HUES48 (cell line): ENCODE measurements at regions not wholly inside any gene's neighbourhood (a gene's known extent, or its start where the extent isn't known, plus 50 kb on each side); places are given as distances from the start of the nearest gene placed in this dataset.
"Not testable (repeated sequence)": the region's sequence is repeated elsewhere in the genome, so short reads cannot be mapped to it uniquely, and the experiment has no call there.

ENCODE experiments used
- H3K27ac ChIP-seq: one replicate; pipeline ENCODE4 v1.7.0; 2013; ENCODE audit warnings: low read depth, low read length, inconsistent platforms
- H3K27me3 ChIP-seq: 2 replicates; pipeline ENCODE4 v1.6.1; 2013; ENCODE audit warnings: mild to moderate bottlenecking, low read length; ENCODE audit not compliant: control insufficient read depth, insufficient read depth
- H3K36me3 ChIP-seq: 2 replicates; pipeline ENCODE4 v1.6.1; 2013; ENCODE audit warnings: low read length; ENCODE audit not compliant: control insufficient read depth, insufficient read depth
- H3K4me1 ChIP-seq: 2 replicates; pipeline ENCODE4 v1.6.1; 2013; ENCODE audit warnings: mild to moderate bottlenecking, low read length; ENCODE audit not compliant: control insufficient read depth, insufficient read depth
- H3K4me3 ChIP-seq: 2 replicates; pipeline ENCODE4 v1.5.1; 2013; ENCODE audit warnings: mild to moderate bottlenecking, low read depth, low read length
- H3K9ac ChIP-seq: 2 replicates; pipeline ENCODE4 v1.6.1; 2013; ENCODE audit warnings: mild to moderate bottlenecking, low read depth, low read length, moderate library complexity
- H3K9me3 ChIP-seq: 2 replicates; pipeline ENCODE4 v1.6.1; 2013; ENCODE audit warnings: low read length; ENCODE audit not compliant: control insufficient read depth, insufficient read depth

DNA sequence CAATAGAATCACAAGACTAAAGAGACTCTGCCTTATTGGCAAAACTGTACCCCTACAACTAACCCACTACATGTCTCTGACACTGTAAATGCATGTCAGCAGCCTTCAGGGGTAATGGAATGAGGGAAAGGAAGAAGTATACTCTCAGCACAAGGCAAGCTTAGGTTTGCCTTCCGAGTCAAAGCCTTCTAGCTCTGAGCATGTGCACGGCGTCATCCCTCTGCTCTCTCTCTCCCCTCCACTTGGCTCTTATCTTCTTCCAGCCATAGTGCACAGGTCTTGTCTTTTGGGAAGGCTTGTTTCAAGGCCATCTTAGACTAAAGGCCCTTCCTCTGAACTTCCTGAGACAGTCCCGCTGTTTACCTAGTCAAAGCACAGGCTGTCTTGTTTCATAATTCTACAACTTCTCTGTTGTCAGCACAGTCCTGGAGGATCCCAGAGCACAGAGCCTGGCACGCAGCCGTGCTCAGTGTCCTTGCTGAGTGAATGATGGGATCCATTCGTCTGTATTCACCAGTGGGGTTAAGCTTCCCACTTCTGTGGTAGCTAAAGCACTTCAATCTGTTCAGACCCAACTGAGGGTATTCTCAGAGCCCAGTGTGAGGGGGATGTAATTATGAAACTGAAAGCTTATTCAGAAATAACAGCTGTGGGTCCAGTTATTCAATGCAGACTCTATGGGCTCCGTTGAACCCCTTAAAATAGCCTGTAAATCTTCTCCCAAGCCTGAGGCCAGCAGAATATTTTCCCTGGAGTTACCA is 166.5 kb upstream of the PLD5 start:
- Histone ChIP-seq H3K4me3 (no peak overlapping the region), H3K9me3 (no peaks in the 10 kb centered on the region; the same call in 1 of the 2 replicates), H3K27me3 (no peaks in the 10 kb centered on the region), H3K36me3 (no peaks in the 10 kb centered on the region), H3K27ac (no peak overlapping the region), H3K9ac (no peak overlapping the region), H3K4me1 (no peaks in the 10 kb centered on the region)

DNA sequence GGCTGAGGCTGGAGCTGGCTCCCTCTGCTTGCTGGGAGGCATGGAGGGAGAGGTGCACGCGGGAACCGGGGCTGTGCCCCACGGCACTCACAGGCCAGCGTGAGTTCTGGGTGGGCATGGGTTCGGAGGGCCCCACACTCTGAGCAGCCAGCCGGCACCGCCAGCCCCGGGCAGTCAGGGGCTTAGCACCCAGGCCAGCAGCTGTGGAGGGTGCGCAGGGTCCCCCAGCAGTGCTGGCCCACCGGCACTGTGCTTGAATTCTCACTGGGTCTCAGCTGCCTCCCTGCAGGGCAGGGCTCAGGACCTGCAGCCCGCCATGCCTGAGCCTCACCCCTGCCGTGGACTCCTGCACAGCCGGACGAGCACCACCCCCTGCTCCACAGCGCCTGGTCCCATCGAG is 164.9 kb upstream of the PLD5 start:
- H3K27me3 ChIP-seq: no peaks in the 10 kb centered on the region
- no peaks in the 10 kb centered on the region for H3K4me1 ChIP-seq
- H3K9me3 ChIP-seq: no peaks in the 10 kb centered on the region; the same call in 1 of the 2 replicates
- no peak overlapping the region for H3K4me3 ChIP-seq
- H3K27ac ChIP-seq: no peak overlapping the region
- H3K36me3 ChIP-seq: no peaks in the 10 kb centered on the region
- H3K9ac ChIP-seq: no peak overlapping the region

DNA sequence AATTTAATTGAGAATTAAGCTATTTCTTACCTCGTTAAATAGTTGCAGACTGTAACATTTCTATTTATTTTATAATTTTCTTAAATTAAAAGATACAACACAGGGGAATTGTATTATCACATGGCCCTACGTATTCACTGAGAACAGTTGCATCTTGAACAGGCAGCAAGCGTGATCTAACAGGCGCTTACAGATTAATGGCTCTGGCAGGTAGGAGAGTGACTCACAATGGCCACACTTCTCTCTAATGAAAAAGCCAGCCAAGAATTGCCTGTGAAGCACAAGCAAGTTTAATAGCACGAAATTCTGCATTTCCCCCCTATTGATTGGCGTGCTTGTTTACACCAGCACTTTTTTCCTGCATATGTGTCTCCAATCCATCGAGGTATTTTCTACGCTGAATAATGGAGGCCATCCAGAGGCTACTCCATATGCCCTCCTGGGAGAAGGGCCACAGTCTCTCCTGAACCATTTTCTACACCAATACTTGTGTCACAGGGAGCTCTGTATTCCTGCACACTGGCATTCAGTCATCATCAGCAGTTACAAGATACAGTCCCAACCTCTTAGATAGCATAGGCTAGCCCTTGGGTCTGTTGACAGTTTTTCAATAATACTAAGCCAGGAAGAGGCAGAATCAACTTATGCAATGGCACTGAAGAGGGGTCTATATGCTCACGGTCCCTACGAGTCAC is 150.6 kb upstream of the PLD5 start:
- H3K4me3 ChIP-seq: no peak overlapping the region
- no peaks in the 10 kb centered on the region for H3K9me3 ChIP-seq
- H3K27me3 ChIP-seq: no peaks in the 10 kb centered on the region
- no peak overlapping the region for H3K9ac ChIP-seq
- H3K27ac ChIP-seq: no peak overlapping the region
- no peaks in the 10 kb centered on the region for H3K36me3 ChIP-seq
- H3K4me1 ChIP-seq: 0 out of 2 replicates have a peak, but pooled peaks cover 6% of the 10 kb centered on the region

DNA sequence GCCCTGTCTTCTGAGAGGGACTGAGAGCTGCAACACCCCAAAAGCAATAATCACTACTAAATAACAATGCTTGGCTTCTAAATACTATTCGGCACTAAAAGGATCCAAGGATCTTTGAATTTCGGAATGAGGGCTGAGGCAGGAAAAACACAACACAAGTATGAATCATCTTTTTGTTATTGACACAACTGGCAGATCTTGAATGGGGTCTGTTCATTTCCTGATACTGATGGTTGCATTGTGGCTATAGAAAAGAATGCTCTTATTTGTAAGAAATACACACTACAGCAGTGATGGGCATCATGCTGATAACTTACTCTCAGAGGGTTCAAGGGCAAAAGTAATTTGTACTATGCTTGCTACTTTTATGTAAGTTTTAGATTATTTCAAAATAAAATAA is 149.2 kb upstream of the PLD5 start:
- Histone ChIP-seq H3K36me3 (no peaks in the 10 kb centered on the region), H3K9me3 (no peaks in the 10 kb centered on the region), H3K4me1 (0 out of 2 replicates have a peak, but pooled peaks cover 6% of the 10 kb centered on the region), H3K27me3 (no peaks in the 10 kb centered on the region), H3K27ac (no peak overlapping the region), H3K4me3 (no peak overlapping the region), H3K9ac (no peak overlapping the region)

DNA sequence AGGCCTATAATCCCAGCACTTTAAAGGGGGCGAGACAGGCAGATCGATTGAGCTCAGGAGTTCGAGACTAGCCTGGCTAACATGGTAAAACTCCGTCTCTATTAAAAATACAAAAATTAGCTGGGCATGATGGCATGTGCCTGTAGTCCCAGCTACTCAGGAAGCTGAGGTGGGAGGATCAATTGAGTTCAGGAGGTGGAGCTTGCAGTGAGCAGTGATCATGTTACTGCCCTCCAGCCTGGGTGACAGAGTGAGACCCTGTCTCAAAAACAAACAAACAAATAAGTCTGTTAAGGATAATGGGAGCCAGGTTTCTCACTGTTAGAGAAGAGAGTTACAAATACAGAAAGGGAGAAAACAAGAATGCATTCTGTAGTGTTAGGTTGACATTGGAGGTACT is 148.7 kb upstream of the PLD5 start:
- H3K36me3 ChIP-seq, H3K27ac ChIP-seq, H3K4me1 ChIP-seq, H3K4me3 ChIP-seq, H3K9ac ChIP-seq, H3K27me3 ChIP-seq, H3K9me3 ChIP-seq: not testable (repeated sequence)

DNA sequence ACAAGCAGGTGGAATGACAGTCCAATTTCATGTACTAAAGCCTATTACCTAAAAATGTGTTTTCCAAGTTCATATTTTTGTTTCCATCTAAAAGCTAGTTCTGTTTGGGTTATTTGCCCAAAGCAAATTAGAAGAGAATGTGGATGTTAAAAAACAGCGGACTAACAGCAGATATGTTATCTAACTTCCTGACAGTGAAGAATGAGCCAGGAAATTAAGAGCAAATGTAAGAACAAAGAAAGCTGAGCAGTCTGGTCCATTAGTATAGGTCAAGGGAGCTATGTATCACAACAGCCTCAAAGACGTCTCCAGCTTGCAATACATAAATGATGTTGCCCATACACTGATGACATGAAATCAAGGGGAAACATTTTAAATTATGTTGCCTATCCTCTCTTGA is 145.5 kb upstream of the PLD5 start:
- Histone ChIP-seq H3K27ac (no peak overlapping the region), H3K9ac (no peak overlapping the region), H3K27me3 (no peaks in the 10 kb centered on the region), H3K36me3 (no peaks in the 10 kb centered on the region), H3K4me1 (0 out of 2 replicates have a peak, but pooled peaks cover 6% of the 10 kb centered on the region), H3K4me3 (no peak overlapping the region), H3K9me3 (no peaks in the 10 kb centered on the region)

DNA sequence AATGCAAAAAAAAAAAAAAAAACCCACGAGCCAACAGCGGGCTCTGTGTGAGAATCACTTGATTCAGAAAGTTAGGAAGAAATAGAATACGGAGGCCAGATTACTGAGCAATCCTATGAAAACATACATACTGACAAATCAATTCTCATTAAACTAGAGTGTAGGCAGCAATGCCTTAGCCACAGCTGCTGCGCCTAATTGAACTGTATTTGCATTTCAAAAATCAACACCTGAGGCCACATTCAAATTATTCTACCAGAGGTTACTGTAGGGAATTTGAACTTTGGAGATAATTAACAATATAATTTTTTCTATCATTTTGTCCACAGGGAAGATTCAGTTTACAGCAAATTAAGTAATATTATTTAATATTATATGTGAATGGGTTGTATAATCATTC is 138.4 kb upstream of the PLD5 start:
- no peaks in the 10 kb centered on the region for H3K9me3 ChIP-seq
- H3K27me3 ChIP-seq: no peaks in the 10 kb centered on the region
- H3K4me1 ChIP-seq: 0 out of 2 replicates have a peak, but pooled peaks cover 3% of the 10 kb centered on the region
- no peak overlapping the region for H3K27ac ChIP-seq
- H3K4me3 ChIP-seq: no peak overlapping the region
- no peaks in the 10 kb centered on the region for H3K36me3 ChIP-seq
- H3K9ac ChIP-seq: no peak overlapping the region

DNA sequence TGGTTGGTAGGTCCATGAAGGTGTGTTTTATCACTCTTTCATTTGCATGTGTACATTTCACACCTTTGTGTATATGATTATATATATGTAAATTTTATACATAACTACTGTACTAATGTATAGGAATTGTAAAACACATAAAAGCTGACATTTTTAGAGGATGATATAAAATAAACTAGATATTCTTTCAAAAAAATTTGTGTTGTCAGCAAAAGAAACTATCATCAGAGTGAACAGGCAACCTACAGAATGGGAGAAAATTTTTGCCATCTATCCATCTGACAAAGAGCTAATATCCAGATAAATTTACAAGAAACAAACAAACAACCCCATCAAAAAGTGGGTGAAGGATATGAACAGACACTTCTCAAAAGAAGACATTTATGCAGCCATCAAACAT is 129.3 kb upstream of the PLD5 start:
- not testable (repeated sequence) for H3K9me3 ChIP-seq, H3K27me3 ChIP-seq, H3K9ac ChIP-seq, H3K4me1 ChIP-seq, H3K27ac ChIP-seq, H3K4me3 ChIP-seq, H3K36me3 ChIP-seq

DNA sequence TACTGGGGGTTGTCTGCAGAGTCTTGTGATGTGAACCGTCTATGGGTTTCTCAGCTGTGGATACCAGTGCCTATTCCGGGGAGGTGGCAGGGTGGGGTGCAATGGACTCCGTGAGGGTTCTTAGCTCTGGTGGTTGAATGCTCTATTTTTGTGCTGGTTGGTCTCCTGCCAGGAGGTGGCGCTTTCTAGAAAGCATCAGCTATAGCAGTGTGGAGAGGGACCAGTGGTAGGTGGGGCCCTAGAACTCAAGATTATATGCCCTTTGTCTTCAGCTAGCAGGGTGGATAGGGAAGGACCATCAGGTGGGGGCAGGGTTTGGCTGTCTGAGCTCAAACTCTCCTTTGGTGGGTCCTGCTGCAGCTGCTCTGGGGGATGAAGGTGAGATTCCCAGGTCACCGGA is 127.3 kb upstream of the PLD5 start:
- peaks cover 7% of the 10 kb centered on the region for H3K4me1 ChIP-seq
- H3K9ac ChIP-seq: no peak overlapping the region
- no peak overlapping the region for H3K27ac ChIP-seq
- no peaks in the 10 kb centered on the region for H3K36me3 ChIP-seq
- no peaks in the 10 kb centered on the region for H3K27me3 ChIP-seq
- no peaks in the 10 kb centered on the region for H3K9me3 ChIP-seq
- H3K4me3 ChIP-seq: no peak overlapping the region

DNA sequence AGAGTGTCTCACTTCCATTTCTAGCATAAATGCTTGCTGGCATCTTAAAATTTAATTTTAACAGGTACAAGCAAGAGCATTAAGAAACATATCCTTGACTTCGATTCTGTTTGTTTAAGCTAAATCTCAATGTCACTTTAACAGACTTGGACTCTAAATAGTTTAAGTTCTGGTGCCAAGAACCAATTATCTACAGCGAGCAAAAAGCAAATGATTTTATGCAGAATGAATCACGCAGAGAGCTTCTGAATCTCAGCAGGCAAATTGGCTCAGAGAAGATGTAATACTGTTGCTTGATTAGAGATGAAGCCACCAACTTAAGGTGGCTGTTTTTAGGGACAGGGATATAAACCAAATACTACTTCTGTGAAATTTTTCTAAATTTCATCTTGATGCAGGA is 117.0 kb upstream of the PLD5 start:
- Histone ChIP-seq H3K27me3 (no peaks in the 10 kb centered on the region), H3K9me3 (no peaks in the 10 kb centered on the region), H3K27ac (no peak overlapping the region), H3K4me1 (no peaks in the 10 kb centered on the region), H3K4me3 (no peak overlapping the region), H3K36me3 (no peaks in the 10 kb centered on the region), H3K9ac (no peak overlapping the region)

DNA sequence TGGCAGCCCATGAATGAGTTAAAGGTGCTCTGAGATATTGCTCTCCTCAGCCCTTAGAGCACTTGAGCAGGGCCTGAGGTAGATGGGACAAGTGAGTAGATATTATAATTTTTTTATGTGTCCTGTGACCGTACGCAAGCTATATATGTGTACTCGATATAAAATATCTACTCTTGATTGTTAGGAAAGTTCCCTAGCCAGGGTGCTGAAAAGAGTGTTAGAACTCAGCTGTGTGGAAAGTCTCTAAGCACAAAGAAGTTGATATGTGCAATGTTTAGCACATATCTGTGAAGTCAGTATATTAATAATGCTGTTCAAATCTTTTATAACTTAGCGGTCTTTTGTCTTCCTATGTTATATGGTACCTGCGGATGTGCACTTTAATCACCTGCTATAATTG is 114.6 kb upstream of the PLD5 start:
- no peaks in the 10 kb centered on the region for H3K27me3 ChIP-seq
- H3K36me3 ChIP-seq: no peaks in the 10 kb centered on the region
- H3K9me3 ChIP-seq: no peaks in the 10 kb centered on the region
- no peaks in the 10 kb centered on the region for H3K4me1 ChIP-seq
- H3K4me3 ChIP-seq: no peak overlapping the region
- no peak overlapping the region for H3K27ac ChIP-seq
- H3K9ac ChIP-seq: no peak overlapping the region
